ENCODE measurements at regions not wholly inside any gene's neighbourhood (a gene's known extent, or its start where the extent isn't known, plus 50 kb on each side); places are given as distances from the start of the nearest gene placed in this dataset.
A peak's percentile ranks its signal among the peaks of the same experiment; 100 is the strongest.
"Not testable (repeated sequence)": the region's sequence is repeated elsewhere in the genome, so short reads cannot be mapped to it uniquely, and the experiment has no call there.

DNA sequence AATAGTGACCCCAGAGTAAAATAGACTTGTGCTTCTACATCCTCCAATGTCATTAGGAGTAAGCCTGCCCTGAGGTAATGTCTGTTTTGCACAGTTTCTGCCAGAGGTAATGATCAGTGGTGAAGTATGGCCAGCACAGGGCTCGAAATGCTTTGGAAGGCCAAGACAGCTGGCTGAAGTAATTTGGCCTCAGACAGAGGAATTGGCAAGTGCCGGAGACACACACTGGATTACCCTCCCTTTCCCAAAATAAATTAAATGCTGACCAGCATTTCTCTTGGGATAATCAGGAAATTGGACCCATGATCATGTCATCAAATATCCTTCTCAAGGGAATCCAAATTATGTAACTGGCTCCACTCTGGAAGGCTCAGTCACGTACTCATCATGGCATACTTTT, 379.0 kb upstream of the CHST9 start:
- no peak for DNase-seq

DNA sequence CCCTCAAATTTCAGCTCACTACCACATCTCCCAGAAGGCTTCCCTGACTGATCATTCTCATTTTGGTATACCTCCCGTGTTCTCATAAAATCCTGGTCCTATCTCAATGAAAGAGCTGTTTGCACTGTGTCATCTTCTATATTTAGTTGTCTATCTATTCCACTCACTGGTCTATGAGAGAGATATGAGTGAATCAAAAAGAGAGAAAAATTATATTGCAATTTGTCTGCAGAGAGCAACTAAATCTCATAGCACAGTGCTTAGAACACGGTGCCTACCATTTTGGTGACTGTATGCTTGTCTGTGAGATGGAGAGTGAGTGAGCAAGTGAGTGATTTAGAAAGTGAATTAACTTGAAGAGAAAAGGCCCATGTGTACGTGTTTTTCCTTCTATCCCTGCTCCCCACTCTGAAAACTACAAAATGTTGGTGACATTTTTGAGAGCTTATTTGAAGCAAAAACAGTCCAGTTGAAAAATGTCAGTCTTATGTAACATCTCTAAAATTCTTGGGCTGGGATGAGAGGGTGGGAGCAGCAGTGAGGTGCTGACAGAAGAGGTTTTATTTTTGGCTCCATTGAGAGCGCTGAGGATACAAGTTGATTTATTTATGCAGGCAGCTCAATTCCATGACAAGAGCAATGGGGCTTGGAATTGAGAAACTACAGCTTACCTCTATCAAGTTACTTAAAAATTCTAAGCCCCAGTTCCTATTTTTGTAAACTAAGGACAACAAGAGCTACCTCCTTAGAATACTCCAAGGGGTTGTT, 373.5 kb upstream of the CHST9 start:
- no peak for DNase-seq

GRCh38 chr18:27556741-27557140, 371.6 kb upstream of the CHST9 start:
- DNase-seq: no peak

DNA sequence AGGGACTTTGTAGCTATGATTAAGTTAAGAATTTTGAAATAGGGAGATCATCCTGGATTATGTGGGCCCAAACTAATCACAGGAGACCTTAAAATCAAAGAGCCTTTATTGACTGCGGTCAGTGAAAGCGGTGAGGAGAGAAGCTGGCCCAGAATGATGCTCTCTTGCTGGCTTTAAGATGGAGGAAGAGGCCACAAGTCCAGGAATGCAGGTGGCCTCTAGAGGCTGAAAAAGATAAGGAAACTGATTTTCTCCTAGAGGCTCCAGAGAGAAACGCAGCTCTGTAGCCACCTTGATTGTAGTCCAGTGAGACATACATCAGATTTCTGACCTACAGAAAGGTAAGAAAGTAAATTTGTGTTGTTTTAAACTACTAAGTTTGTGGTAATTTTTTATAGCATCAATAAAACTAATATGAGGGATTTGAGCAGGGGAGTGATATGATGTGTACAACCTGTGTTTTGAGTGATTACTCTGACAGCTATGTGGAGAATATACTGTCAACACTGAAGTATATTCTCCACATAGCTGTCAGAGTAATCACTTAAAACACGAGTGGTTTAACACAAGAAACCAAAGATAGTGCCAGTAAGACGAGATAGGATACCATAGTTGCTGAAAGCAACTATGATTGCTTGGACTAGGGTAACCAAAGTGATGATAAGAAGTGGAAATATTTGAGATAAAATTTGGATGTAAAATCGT, 364.4 kb upstream of the CHST9 start:
- peak; percentile 21 for DNase-seq

- peak; percentile 35 for DNase-seq
Measured at GRCh38 chr18:27546991-27547390, 361.9 kb upstream of the CHST9 start.

- no peak for DNase-seq
Measured at GRCh38 chr18:27544206-27544605, 359.1 kb upstream of the CHST9 start.

DNA sequence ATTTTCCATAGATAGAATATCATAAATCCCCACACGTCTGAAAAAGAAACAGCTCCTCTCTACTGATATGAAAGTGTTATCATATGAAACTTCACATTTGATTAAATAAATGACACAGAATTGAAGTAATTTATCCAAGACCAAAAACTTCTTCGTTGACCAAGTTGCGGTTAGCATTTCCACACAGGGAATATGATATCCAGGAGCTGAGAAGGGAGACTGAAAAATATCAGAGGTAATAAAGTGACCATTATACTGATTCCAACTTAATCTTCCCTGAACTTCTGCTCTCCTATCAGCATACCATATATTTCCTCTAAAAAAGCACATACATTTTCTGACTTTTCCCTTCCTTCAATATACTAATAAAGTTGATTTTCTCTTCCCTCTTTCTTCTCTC, 356.2 kb upstream of the CHST9 start:
- no peak for DNase-seq

DNA sequence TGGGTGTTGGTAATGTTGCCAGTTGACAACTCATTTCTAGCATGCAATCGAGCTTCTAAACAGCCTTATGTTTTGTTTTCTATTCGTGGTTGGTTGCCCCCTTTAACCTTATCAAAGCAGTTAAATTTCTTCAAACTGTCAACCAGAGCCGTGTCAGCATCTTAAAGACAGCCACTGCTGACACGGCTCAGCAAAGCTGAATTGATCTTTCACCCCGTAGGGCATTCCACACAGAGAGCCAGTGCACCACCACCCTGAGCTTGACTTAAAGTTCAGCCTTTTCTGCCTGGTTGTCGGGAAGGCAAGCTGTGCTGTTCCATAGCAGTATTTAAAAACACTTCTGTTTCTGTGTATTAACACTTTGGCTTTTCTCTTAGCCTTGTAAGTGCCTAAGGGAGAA, 355.0 kb upstream of the CHST9 start:
- DNase-seq: no peak

GRCh38 chr18:27528925-27529521, 343.9 kb upstream of the CHST9 start:
- DNase-seq: no peak

DNA sequence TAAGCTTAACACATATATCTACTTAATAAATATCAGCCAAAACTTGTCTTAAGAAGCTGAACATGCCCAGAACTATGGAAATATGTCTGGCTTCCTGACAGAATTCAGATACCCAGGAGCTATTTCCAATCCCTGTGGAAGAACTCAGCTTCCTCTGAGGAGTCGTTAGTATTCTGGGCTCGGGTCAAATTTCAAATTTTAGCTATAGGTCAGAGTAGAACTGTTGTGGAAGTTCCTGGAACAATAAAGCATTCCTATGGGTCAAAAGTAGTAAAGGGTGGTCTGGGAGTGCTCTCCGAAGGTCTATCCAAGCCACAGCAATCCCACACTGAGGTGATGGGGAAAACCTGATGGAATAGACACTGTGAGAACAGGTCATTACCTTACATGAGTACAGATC, 342.7 kb upstream of the CHST9 start:
- DNase-seq: no peak

DNA sequence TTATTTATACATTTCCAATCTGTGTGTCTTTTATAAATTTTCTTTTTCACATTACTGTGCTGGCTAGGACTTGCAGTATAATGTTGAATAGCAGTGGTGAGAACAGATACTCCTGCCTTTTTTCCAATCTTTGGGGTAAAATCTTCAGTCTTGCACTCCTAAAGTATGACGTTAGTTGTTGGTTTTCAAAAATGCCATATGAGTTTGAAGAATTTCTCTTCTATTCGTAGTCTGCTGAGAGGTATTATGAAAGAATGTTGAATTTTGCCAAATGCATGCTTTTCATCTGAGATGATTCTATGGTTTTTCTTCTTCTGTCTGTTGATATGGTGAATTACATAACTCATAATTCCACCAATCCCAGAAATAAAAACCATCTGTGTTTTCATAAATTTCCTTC, 335.3 kb upstream of the CHST9 start:
- no peak for DNase-seq

DNA sequence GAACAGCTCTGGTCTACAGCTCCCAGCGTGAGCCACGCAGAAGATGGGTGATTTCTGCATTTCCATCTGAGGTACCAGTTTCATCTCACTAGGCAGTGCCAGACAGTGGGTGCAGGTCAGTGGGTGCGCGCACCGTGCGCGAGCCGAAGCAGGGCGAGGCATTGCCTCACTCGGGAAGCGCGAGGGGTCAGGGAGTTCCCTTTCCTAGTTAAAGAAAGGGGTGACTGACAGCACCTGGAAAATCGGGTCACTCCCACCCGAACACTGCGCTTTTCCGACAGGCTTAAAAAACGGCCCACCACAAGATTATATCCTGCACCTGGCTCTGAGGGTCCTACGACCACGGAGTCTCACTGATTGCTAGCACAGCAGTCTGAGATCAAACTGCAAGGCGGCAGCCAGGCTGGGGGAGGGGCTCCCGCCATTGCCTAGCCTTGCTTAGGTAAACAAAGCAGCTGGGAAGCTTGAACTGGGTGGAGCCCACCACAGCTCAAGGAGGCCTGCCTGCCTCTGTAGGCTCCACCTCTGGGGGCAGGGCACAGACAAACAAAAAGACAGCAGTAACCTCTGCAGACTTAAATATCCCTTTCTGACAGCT, 325.0 kb upstream of the CHST9 start:
- not testable (repeated sequence) for DNase-seq

DNA sequence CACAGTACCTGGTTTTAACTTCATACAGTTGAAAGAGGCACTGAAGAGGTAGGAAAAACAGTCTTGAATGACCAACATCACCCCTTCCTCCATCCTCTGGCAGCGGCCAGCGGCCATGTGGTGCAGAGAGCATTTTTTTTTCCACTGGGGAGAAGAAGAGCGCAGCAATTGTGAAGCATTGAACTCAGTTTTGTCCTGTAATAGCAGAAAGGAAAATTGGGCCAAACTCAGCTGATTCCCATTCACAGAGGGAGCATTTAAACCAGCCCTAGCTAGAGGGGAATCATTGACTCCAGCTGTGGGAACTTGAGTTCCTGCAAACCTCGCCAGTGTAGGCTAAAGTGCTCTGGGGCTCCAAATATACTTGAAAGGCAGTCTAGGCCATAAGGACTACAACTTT, 316.6 kb upstream of the CHST9 start:
- no peak for DNase-seq

- DNase-seq: no peak
Measured at GRCh38 chr18:27500531-27500930, 315.4 kb upstream of the CHST9 start.

GRCh38 chr18:27497246-27497645, 312.1 kb upstream of the CHST9 start:
- no peak for DNase-seq

GRCh38 chr18:27493182-27493581, 308.1 kb upstream of the CHST9 start:
- DNase-seq: no peak

GRCh38 chr18:27491772-27492171, 306.7 kb upstream of the CHST9 start:
- DNase-seq: no peak

DNA sequence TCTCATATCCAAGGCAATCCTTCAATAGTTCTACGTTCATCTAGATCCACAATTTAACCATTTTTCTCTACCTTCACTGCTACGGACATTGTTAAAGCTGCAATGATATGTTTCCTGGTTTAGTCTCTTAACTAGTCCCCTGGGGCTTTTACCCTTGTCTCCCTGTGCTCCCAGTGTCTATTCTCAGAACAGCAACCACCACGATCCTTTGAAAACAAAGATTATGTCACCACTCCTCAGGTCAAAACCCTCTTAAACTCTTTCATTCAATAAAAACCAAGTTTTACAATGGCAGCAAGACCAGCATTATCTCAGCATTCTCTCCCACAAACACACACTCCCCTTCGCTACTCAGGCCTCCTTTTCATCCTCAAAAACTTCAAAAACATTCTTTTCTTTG, 298.2 kb upstream of the CHST9 start:
- DNase-seq: peak; percentile 38

GRCh38 chr18:27478459-27478858, 293.4 kb upstream of the CHST9 start:
- peak; percentile 70 for DNase-seq

GRCh38 chr18:27473318-27473717, 288.2 kb upstream of the CHST9 start:
- no peak for DNase-seq

GRCh38 chr18:27467073-27467472, 282.0 kb upstream of the CHST9 start:
- no peak for DNase-seq

- no peak for DNase-seq
Measured at GRCh38 chr18:27461957-27462356, 276.8 kb upstream of the CHST9 start.

GRCh38 chr18:27449104-27449503, 264.0 kb upstream of the CHST9 start:
- no peak for DNase-seq

GRCh38 chr18:27447930-27448329, 262.8 kb upstream of the CHST9 start:
- no peak for DNase-seq

Data from NCI-H69 (cell line).